HG03565 (cell line): ENCODE measurements at regions not wholly inside any gene's neighbourhood (a gene's known extent, or its start where the extent isn't known, plus 50 kb on each side); places are given as distances from the start of the nearest gene placed in this dataset.

ENCODE experiments used
- ATAC-seq: cut with Tn5 transposase; IDR thresholded peaks from one replicate; pipeline ENCODE4 v1.9.1; 2021; ENCODE audit warnings: mild to moderate bottlenecking, moderate library complexity; ENCODE audit not compliant: unreplicated experiment

GRCh38 chr2:234135750-234136221 is 85.3 kb downstream of the SPP2 start:
- no peak for ATAC-seq

- ATAC-seq = no peak
These were observed 84.0 kb downstream of the SPP2 start for GRCh38 chr2:234134496-234134895.

DNA sequence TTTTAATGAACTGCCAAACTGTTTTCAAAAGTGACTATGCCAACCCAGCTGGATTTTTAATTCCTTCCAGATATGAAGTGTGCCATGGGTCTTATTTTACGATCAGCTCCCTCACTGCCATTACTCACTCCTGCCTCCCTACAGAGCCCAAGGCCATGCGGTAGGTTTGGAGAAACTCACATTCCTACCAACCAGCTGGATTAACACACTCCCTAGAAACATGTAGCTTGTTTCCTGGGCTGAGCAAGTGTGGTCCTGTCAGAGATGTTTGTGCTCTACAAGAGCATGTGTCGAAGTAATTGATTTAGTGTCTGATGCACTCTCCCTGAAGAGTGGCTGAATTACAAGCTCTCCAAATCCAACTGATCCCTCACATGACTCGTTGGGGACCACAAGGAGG is 82.5 kb downstream of the SPP2 start:
- no peak for ATAC-seq

- no peak for ATAC-seq
These were observed 80.3 kb downstream of the SPP2 start for GRCh38 chr2:234130777-234131181.

DNA sequence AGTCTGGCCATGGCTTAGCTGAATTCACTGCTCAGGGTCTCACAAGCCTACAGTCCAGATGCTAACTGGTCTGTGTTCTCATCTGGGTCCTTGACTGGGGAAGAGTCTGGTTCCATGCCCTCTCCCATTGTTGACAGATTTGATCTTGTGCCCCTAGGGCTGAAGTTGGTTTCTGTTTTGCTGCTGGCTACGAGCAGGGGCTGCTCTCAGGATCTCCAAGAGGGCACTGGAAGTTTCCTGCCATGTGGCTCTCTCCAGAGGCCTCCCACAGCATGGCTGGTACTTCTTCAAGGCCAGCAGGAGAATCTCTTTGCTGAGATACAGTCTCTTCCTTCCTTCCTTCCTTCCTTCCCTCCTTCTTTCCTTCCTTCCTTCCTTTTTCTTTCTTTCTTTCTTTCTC is 78.1 kb downstream of the SPP2 start:
- no peak for ATAC-seq
